EL (cell line): ENCODE measurements at regions not wholly inside any gene's neighbourhood (a gene's known extent, or its start where the extent isn't known, plus 50 kb on each side); places are given as distances from the start of the nearest gene placed in this dataset.
"Not testable (repeated sequence)": the region's sequence is repeated elsewhere in the genome, so short reads cannot be mapped to it uniquely, and the experiment has no call there.

ENCODE experiments used
- DNase-seq: peaks from one replicate; pipeline ENCODE4 v3.0.0-alpha.2; 2016

- DNase-seq, result no peak
Measured at GRCh38 chr2:242054406-242054805, 184.9 kb downstream of the RTP5 start.

GRCh38 chr2:242054881-242055801 lies 185.6 kb downstream of the RTP5 start:
- DNase-seq, result no peak

GRCh38 chr2:242056026-242056425 lies 186.5 kb downstream of the RTP5 start:
- no peak for DNase-seq

GRCh38 chr2:242056785-242057184 lies 187.3 kb downstream of the RTP5 start:
- no peak for DNase-seq

GRCh38 chr2:242057379-242058040 lies 188.0 kb downstream of the RTP5 start:
- DNase-seq, result no peak

- no peak for DNase-seq
Measured at GRCh38 chr2:242058116-242058680, 188.7 kb downstream of the RTP5 start.

- no peak for DNase-seq
Measured at GRCh38 chr2:242059566-242059965, 190.0 kb downstream of the RTP5 start.

- peak; percentile 83 for DNase-seq
Measured at GRCh38 chr2:242060212-242060835, 190.8 kb downstream of the RTP5 start.

GRCh38 chr2:242061930-242062329 lies 192.4 kb downstream of the RTP5 start:
- DNase-seq, result not testable (repeated sequence)

GRCh38 chr2:242063436-242063835 lies 193.9 kb downstream of the RTP5 start:
- no peak for DNase-seq

- peak; percentile 37 for DNase-seq
Measured at GRCh38 chr2:242063850-242064249, 194.3 kb downstream of the RTP5 start.

GRCh38 chr2:242064364-242065250 lies 195.1 kb downstream of the RTP5 start:
- DNase-seq, result no peak

- no peak for DNase-seq
Measured at GRCh38 chr2:242065426-242065825, 195.9 kb downstream of the RTP5 start.

- DNase-seq, result no peak
Measured at GRCh38 chr2:242069018-242069417, 199.5 kb downstream of the RTP5 start.

GRCh38 chr2:242069938-242070395 lies 200.4 kb downstream of the RTP5 start:
- DNase-seq, result peak; percentile 87

- not testable (repeated sequence) for DNase-seq
Measured at GRCh38 chr2:242070726-242071125, 201.2 kb downstream of the RTP5 start.

- DNase-seq, result not testable (repeated sequence)
Measured at GRCh38 chr2:242071377-242071776, 201.8 kb downstream of the RTP5 start.

- DNase-seq, result not testable (repeated sequence)
Measured at GRCh38 chr2:242071936-242072335, 202.4 kb downstream of the RTP5 start.

- peak; percentile 75 for DNase-seq
Measured at GRCh38 chr2:242075168-242075567, 205.6 kb downstream of the RTP5 start.

- no peak for DNase-seq
Measured at GRCh38 chr2:242075696-242076095, 206.2 kb downstream of the RTP5 start.

GRCh38 chr2:242076184-242076583 lies 206.7 kb downstream of the RTP5 start:
- not testable (repeated sequence) for DNase-seq

- not testable (repeated sequence) for DNase-seq
Measured at GRCh38 chr2:242078426-242078825, 208.9 kb downstream of the RTP5 start.
